ENCODE measurements at regions not wholly inside any gene's neighbourhood (a gene's known extent, or its start where the extent isn't known, plus 50 kb on each side); places are given as distances from the start of the nearest gene placed in this dataset.

GRCh38 chr21:32884062-32884461 is 112.5 kb upstream of the PAXBP1 start:
- TF ChIP-seq CTCF (IDR thresholded peaks at IDR 0.05; ENCODE audit: low read depth, low read length, poor library complexity, severe bottlenecking): no peak
- no peak for TF ChIP-seq EZH2phosphoT487 (IDR thresholded peaks at IDR 0.05; ENCODE audit: borderline replicate concordance, low read length)

All from DOHH2 (cell line).